Ishikawa (cell line): ENCODE measurements at regions not wholly inside any gene's neighbourhood (a gene's known extent, or its start where the extent isn't known, plus 50 kb on each side); places are given as distances from the start of the nearest gene placed in this dataset.

Experiments
- CEBPB ChIP-seq: IDR thresholded peaks from 2 replicates; pipeline ENCODE4 v1.6.1; 2012
- CREB1 ChIP-seq: IDR thresholded peaks from 2 replicates; pipeline ENCODE4 v1.6.1; 2012; ENCODE audit warnings: low read depth
- EGR1 ChIP-seq: IDR thresholded peaks from 2 replicates; pipeline ENCODE4 v1.6.1; 2012
- EP300 ChIP-seq: IDR thresholded peaks from 2 replicates; pipeline ENCODE4 v1.6.1; 2012; ENCODE audit warnings: borderline replicate concordance
- FOXM1 ChIP-seq: IDR thresholded peaks from 2 replicates; pipeline ENCODE4 v1.6.1; 2012; ENCODE audit warnings: low read depth, borderline replicate concordance
- MAX ChIP-seq: IDR thresholded peaks from 2 replicates; pipeline ENCODE4 v1.6.1; 2012
- NFIC ChIP-seq: IDR thresholded peaks from 2 replicates; pipeline ENCODE4 v1.6.1; 2012
- RAD21 ChIP-seq: IDR thresholded peaks from 2 replicates; pipeline ENCODE4 v1.6.1; 2012; ENCODE audit warnings: low read depth
- REST ChIP-seq: IDR thresholded peaks from 2 replicates; pipeline ENCODE4 v1.6.1; 2012; ENCODE audit warnings: low read depth, mild to moderate bottlenecking
- TAF1 ChIP-seq: IDR thresholded peaks from 2 replicates; pipeline ENCODE4 v1.6.1; 2012; ENCODE audit warnings: low read depth, mild to moderate bottlenecking
- TCF12 ChIP-seq: IDR thresholded peaks from 2 replicates; pipeline ENCODE4 v1.6.1; 2012; ENCODE audit warnings: low read depth
- TEAD4 ChIP-seq: IDR thresholded peaks from 2 replicates; pipeline ENCODE4 v1.6.1; 2012
- USF1 ChIP-seq: IDR thresholded peaks from 2 replicates; pipeline ENCODE4 v1.6.1; 2012
- YY1 ChIP-seq: IDR thresholded peaks from 2 replicates; pipeline ENCODE4 v1.6.1; 2012; ENCODE audit warnings: low read depth
- ZBTB7A ChIP-seq: IDR thresholded peaks from 2 replicates; pipeline ENCODE4 v1.6.1; 2012; ENCODE audit warnings: low read depth

- TF ChIP-seq NFIC (no peak), CEBPB (no peak), TEAD4 (no peak), TAF1 (no peak), ZBTB7A (no peak), EP300 (no peak), RAD21 (no peak), REST (no peak), YY1 (no peak), USF1 (no peak), FOXM1 (no peak), CREB1 (no peak), MAX (no peak), TCF12 (no peak), EGR1 (no peak)
Observed at GRCh38 chr10:125605167-125605566, 77.8 kb downstream of the TEX36 start.

- TF ChIP-seq MAX, result no peak
- no peak for TF ChIP-seq NFIC
Observed at GRCh38 chr10:125602825-125603224, 80.1 kb downstream of the TEX36 start.

- TF ChIP-seq EP300 (no peak), FOXM1 (no peak), CEBPB (no peak), NFIC (no peak), USF1 (no peak)
Observed at GRCh38 chr10:125599194-125599593, 83.8 kb downstream of the TEX36 start.

GRCh38 chr10:125595911-125596310, 87.1 kb downstream of the TEX36 start:
- TF ChIP-seq TCF12 (no peak), MAX (no peak), RAD21 (no peak), TAF1 (no peak), FOXM1 (no peak), YY1 (no peak), EGR1 (no peak), CEBPB (no peak), TEAD4 (no peak), NFIC (no peak), ZBTB7A (no peak), USF1 (no peak), REST (no peak), CREB1 (no peak), EP300 (no peak)

GRCh38 chr10:125593644-125594043, 89.3 kb downstream of the TEX36 start:
- TF ChIP-seq FOXM1 (no peak), CEBPB (0 out of 2 replicates have a peak, but pooled peaks have one; percentile 12), TAF1 (no peak)

- TF ChIP-seq EP300, result no peak
- no peak for TF ChIP-seq YY1
- no peak for TF ChIP-seq ZBTB7A
- TF ChIP-seq TAF1, result no peak
- TF ChIP-seq TCF12, result no peak
- peak; percentile 35; the same call in 1 of the 2 replicates for TF ChIP-seq CEBPB
Observed at GRCh38 chr10:125592897-125593296, 90.1 kb downstream of the TEX36 start.
